GM18951 (cell line): ENCODE measurements at regions not wholly inside any gene's neighbourhood (a gene's known extent, or its start where the extent isn't known, plus 50 kb on each side); places are given as distances from the start of the nearest gene placed in this dataset.
"Not testable (repeated sequence)": the region's sequence is repeated elsewhere in the genome, so short reads cannot be mapped to it uniquely, and the experiment has no call there.

Experiments
- POLR2A ChIP-seq: IDR thresholded peaks from 4 replicates; pipeline ENCODE4 v1.6.1; 2011; ENCODE audit warnings: mild to moderate bottlenecking; ENCODE audit not compliant: insufficient read length, insufficient read depth; ENCODE audit errors: extremely low read depth
- in situ Hi-C: fragments of 300-500 bp; cut with MboI; formaldehyde crosslinking; loops from one replicate; pipeline ENCODE4 v1.12.0; 2022; ENCODE audit warnings: low sequenced_read_pairs, mixed read lengths, inconsistent platforms; ENCODE audit not compliant: unreplicated experiment

DNA sequence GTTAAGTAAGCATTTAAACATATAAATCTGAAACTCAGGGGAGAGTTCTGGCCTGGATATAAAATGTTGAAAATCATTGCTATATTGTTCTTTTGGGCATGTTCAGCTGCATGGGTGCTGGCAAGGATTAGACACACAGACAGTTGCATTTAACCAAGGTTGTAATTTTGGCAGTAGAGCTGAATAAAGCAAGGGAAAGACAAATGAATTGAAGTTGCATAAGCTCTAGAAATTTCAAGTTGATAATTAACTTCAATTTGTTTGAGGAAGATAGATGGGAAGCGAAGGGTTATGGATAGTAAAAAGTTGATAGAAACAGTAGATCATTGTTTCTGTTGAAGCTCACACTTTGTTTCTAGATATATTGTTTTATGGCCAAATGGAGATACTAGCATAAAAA is 97.2 kb upstream of the KCNJ18 start:
- in situ Hi-C loops = no loop called here
- TF ChIP-seq POLR2A = no peak

DNA sequence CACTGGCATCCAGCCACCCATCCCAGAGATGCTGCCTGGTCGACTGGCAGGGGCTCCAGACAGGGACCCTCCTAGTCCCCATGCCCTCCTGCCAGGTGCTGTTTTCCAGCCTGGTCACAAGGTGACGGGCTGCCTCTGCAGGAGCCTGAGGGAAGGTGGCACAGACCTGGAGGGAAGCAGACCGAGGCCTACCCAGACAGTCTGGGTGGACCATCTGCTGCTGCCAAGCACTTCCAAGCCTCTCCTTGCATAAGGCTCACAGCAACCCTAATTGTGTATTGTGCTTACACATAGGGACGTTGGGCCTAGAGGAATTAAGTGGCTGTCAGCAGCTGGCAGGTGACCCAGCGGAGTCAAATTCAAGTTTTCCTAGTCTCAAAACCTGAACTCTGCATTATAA is 90.1 kb upstream of the KCNJ18 start:
- no peak for TF ChIP-seq POLR2A
- in situ Hi-C loops = no loop called here

DNA sequence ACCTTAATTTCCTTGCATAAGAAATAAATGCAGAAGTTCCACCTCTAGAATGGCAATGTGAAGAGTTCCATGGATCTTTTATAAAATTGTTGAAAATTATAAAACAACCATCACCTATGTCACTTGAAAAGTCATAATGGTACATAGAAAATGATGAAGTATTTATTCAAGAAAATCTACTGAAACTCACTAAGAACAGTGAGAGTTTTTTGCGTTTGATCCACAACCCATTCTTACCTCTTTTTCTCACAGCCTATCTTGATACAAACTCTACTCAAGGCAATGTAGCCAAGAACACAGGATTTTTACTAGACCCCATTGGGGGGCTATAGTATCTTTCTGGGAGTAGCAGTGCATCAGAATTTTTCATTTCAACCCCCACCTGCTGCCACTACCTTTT is 89.0 kb upstream of the KCNJ18 start:
- in situ Hi-C loops = not testable (repeated sequence)

DNA sequence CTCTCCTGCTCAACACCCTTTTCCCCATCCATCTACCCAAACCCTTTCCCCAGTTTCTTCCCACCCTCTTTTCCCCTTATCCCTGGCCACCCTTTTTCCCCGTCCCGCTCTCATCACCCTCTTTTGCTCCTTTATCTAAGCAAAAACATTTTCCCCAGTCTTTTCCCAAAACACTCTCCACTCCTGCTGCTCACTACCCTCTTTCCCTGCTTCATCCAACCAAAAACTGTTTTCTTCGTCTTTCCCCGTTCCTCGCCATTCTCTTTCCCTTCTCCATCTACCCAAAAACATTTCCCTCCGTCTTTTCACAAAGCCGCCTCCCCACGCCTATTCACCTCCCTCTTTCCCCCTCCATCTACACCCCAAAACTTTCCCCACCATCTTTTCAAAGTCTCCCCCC is 80.9 kb upstream of the KCNJ18 start:
- in situ Hi-C loops = not testable (repeated sequence)

DNA sequence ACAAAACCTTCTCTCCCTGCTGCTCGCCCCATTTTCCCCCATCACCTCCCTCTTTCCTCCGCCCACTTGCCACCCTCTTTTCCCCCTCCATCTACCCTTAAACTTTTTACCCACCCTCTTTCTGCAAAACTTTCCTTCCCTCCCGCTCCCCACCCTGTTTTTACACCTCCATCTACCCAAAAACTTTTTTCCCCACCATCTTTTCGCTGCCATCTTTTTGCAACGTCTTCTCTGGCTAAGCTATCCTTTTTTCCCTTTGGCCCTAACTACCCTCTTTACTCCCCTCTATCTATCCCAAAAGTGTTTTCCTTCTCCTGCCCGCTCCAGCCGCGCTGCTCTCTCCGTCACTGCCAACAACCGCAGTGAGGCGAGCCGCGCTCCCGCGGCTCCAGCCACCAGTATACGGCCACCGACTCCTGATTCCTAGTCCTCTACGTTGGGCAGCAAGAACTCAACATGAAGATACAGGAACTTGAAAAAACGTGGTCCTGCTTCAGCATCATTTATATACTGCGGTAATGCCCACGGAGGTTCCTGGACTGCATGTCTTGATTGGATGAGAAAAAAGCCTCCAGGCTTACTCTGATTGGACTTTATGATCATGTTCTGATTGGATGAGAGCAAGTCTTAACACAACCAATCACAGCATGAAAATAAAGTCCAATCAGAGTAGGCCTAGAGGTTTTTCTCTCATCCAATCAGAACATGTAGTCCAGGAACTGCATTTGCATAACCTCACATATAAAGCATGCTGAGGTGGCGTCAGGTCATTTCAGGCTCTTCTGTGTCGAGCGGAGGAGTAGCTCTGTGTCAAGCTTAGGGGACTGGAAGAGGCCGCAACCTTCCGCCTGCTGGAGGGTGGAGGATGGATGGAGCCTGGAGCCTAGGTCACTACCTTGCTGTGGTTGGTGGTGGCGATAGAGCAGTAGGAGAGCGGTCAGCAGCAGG is 79.9 kb upstream of the KCNJ18 start:
- in situ Hi-C loops = not testable (repeated sequence)

DNA sequence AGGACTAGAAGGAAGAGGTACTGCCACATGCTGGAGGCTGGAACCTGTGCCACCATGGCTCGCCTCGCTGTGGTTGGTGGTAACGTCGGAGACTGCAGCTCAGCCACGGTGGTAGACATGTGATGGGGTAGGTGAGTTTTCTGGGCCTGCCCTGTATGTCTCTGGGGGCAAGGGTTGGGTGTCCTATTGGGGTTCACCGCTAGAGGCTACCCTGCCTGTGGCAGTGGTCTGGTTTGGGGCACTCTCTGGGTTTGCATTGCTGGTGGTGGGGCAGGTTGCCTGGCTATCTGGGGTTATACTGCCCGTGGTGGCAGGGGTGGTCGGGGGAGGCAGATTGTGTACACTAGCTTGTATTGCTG is 79.3 kb upstream of the KCNJ18 start:
- no peak for TF ChIP-seq POLR2A
- in situ Hi-C loops = no loop called here

DNA sequence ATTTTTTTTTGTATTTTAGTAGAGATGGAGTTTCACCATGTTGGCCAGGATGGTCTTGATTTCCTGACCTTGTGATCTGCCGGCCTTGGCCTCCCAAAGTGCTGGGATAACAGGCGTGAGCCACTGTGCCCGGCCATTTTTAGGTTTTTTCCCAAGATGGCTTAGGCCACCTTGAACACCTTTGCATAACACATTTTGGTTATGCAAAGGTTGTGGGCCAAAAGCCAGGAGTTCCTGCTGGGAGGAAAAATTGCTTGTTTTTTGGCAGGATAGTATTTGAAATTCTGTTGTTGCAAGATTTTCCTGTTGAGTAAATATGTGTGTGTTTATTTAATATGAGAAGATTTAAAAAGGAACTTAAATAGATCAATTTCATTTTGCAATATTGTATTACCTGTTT is 65.3 kb upstream of the KCNJ18 start:
- in situ Hi-C loops = not testable (repeated sequence)
